Activated CD8-positive, alpha-beta memory T cell treated with anti-CD3 and anti-CD28 coated beads for 36 hours (primary cell): ENCODE measurements at regions not wholly inside any gene's neighbourhood (a gene's known extent, or its start where the extent isn't known, plus 50 kb on each side); places are given as distances from the start of the nearest gene placed in this dataset.
"Not testable (repeated sequence)": the region's sequence is repeated elsewhere in the genome, so short reads cannot be mapped to it uniquely, and the experiment has no call there.

ENCODE experiments used
- CTCF ChIA-PET: fragments of 350-600 bp; sonication (Branson Sonifier 250); formaldehyde crosslinking; loops from one replicate; lab custom pipeline; 2021; ENCODE audit warnings: antibody characterized with exemption; lab: Charles Lee
- POLR2A ChIA-PET: fragments of 350-600 bp; sonication (Branson Sonifier 250); formaldehyde crosslinking; loops from one replicate; lab custom pipeline; 2021; ENCODE audit warnings: antibody characterized with exemption; lab: Charles Lee

GRCh38 chr2:173684896-173685459 is 280.2 kb downstream of the SP3 start:
- ChIA-PET POLR2A (no interaction called here), CTCF (no interaction called here)

GRCh38 chr2:173690349-173690748 is 274.8 kb downstream of the SP3 start:
- CTCF ChIA-PET, result no interaction called here
- POLR2A ChIA-PET, result no interaction called here

- ChIA-PET CTCF (no interaction called here), POLR2A (no interaction called here)
Measured at GRCh38 chr2:173692068-173692467, 273.1 kb downstream of the SP3 start.

GRCh38 chr2:173693044-173693589 is 272.1 kb downstream of the SP3 start:
- POLR2A ChIA-PET, result no interaction called here

GRCh38 chr2:173696274-173696673 is 268.9 kb downstream of the SP3 start:
- CTCF ChIA-PET, result no interaction called here
- POLR2A ChIA-PET, result no interaction called here

More at GRCh38 chr2:173693044-173693589, 272.1 kb downstream of the SP3 start:
- CTCF ChIA-PET, result no interaction called here

- CTCF ChIA-PET, result no interaction called here
- POLR2A ChIA-PET, result no interaction called here
Measured at GRCh38 chr2:173697929-173698328, 267.2 kb downstream of the SP3 start.

- ChIA-PET POLR2A (interaction anchor here (0.6 kb wide), 1 partner anchor 26 kb away, joined by 5 read pairs; no protein-coding TSS in a partner anchor), CTCF (interaction anchor here (0.7 kb wide), 1 partner anchor 737 kb away, joined by 4 read pairs; no protein-coding TSS in a partner anchor)
Measured at GRCh38 chr2:173705656-173706055, 259.5 kb downstream of the SP3 start.

GRCh38 chr2:173706936-173707335 is 258.2 kb downstream of the SP3 start:
- CTCF ChIA-PET, result no interaction called here
- POLR2A ChIA-PET, result no interaction called here

- ChIA-PET CTCF (no interaction called here), POLR2A (no interaction called here)
Measured at GRCh38 chr2:173708806-173709205, 256.4 kb downstream of the SP3 start.

- ChIA-PET POLR2A (no interaction called here), CTCF (no interaction called here)
Measured at GRCh38 chr2:173711816-173712215, 253.4 kb downstream of the SP3 start.

GRCh38 chr2:173713904-173714555 is 251.1 kb downstream of the SP3 start:
- CTCF ChIA-PET, result no interaction called here

GRCh38 chr2:173715441-173715840 is 249.7 kb downstream of the SP3 start:
- ChIA-PET POLR2A (no interaction called here), CTCF (no interaction called here)

More at GRCh38 chr2:173713904-173714555, 251.1 kb downstream of the SP3 start:
- POLR2A ChIA-PET, result no interaction called here

- POLR2A ChIA-PET, result no interaction called here
Measured at GRCh38 chr2:173716458-173717052, 248.6 kb downstream of the SP3 start.

GRCh38 chr2:173719471-173719870 is 245.7 kb downstream of the SP3 start:
- ChIA-PET POLR2A (no interaction called here), CTCF (no interaction called here)

More at GRCh38 chr2:173716458-173717052, 248.6 kb downstream of the SP3 start:
- CTCF ChIA-PET, result no interaction called here

GRCh38 chr2:173720306-173720705 is 244.9 kb downstream of the SP3 start:
- ChIA-PET POLR2A (no interaction called here), CTCF (no interaction called here)

- POLR2A ChIA-PET, result no interaction called here
Measured at GRCh38 chr2:173734797-173735196, 230.4 kb downstream of the SP3 start.

GRCh38 chr2:173737954-173738575 is 227.1 kb downstream of the SP3 start:
- CTCF ChIA-PET, POLR2A ChIA-PET: not testable (repeated sequence)

More at GRCh38 chr2:173734797-173735196, 230.4 kb downstream of the SP3 start:
- CTCF ChIA-PET, result no interaction called here

- CTCF ChIA-PET, result interaction anchor here (0.6 kb wide), 1 partner anchor 17 kb away, joined by 3 read pairs; no protein-coding TSS in a partner anchor
- POLR2A ChIA-PET, result no interaction called here
Measured at GRCh38 chr2:173739006-173739405, 226.2 kb downstream of the SP3 start.

GRCh38 chr2:173740639-173741038 is 224.5 kb downstream of the SP3 start:
- CTCF ChIA-PET, result no interaction called here

GRCh38 chr2:173741759-173742158 is 223.4 kb downstream of the SP3 start:
- ChIA-PET POLR2A (no interaction called here), CTCF (no interaction called here)

More at GRCh38 chr2:173740639-173741038, 224.5 kb downstream of the SP3 start:
- POLR2A ChIA-PET, result no interaction called here
